Testis (tissue), 2 donors: ENCODE measurements at regions not wholly inside any gene's neighbourhood (a gene's known extent, or its start where the extent isn't known, plus 50 kb on each side); places are given as distances from the start of the nearest gene placed in this dataset.

ENCODE experiments used
- DNase-seq: peaks from one replicate; pipeline ENCODE4 v3.0.0-alpha.2; 2019
- H3K27ac ChIP-seq, 2 donors: fragments of 200-600 bp; sonication (generic); one replicate each; pipeline ENCODE4 v1.5.1; 2019
- H3K27me3 ChIP-seq: fragments of 200-600 bp; sonication (generic); one replicate; pipeline ENCODE4 v1.5.1; 2019
- H3K36me3 ChIP-seq: fragments of 200-600 bp; sonication (generic); one replicate; pipeline ENCODE4 v1.5.1; 2017; ENCODE audit warnings: low read depth; ENCODE audit errors: missing control alignments
- H3K4me1 ChIP-seq: fragments of 200-600 bp; sonication (generic); one replicate; pipeline ENCODE4 v1.5.1; 2019
- H3K4me3 ChIP-seq, 2 donors: fragments of 200-600 bp; sonication (generic); one replicate each; pipeline ENCODE4 v1.5.1; 2017 to 2019
- H3K9me3 ChIP-seq: fragments of 200-600 bp; sonication (generic); one replicate; pipeline ENCODE4 v1.5.1; 2017
- CTCF ChIP-seq, 3 experiments: fragments of 450-650 bp in 2 of 3; fragments of 200-600 bp in 1 of 3; sonication (generic) in 1 of 3; IDR thresholded peaks; one replicate each; pipeline ENCODE4 v1.5.1; 2016 to 2019; ENCODE audit warnings: antibody characterized with exemption in 3 of 3, mild to moderate bottlenecking in 2 of 3, moderate library complexity in 1 of 3
- POLR2A ChIP-seq: fragments of 450-650 bp; IDR thresholded peaks from one replicate; pipeline ENCODE4 v1.6.1; 2017; ENCODE audit warnings: antibody characterized with exemption, mild to moderate bottlenecking, moderate library complexity
- WGBS, 2 donors: methylation state at CpG; one replicate each; pipeline ENCODE4 v1.1.5; 2018; 5-methylcytosine and 5-hydroxymethylcytosine counted together
- intact Hi-C: fragments of 100-400 bp; cut with DNase I; formaldehyde crosslinking; loops from one replicate; pipeline ENCODE4 v1.15.1; 2023; ENCODE audit warnings: low total_unique reads

- Histone ChIP-seq H3K9me3 (no peaks in the 10 kb centered on the region), H3K36me3 (no peaks in the 10 kb centered on the region), H3K4me3 (no peak overlapping the region), H3K27me3 (no peaks in the 10 kb centered on the region), H3K4me1 (no peaks in the 10 kb centered on the region), H3K27ac (no peak overlapping the region)
- no peak for DNase-seq
- intact Hi-C loops, result no loop called here
- WGBS, 2 donors, result 69% methylated on average over 6 to 7 of the region's 7 CpGs
- no peak for TF ChIP-seq CTCF (IDR thresholded peaks at IDR 0.05)
- TF ChIP-seq POLR2A, result no peak
These were observed 383.0 kb upstream of the B3GAT1 start for GRCh38 chr11:134795017-134795416.

- H3K9me3 ChIP-seq, result no peaks in the 10 kb centered on the region
- intact Hi-C loops, result no loop called here
- no peaks in the 10 kb centered on the region for H3K36me3 ChIP-seq
- no peak for DNase-seq
- no peak overlapping the region for H3K4me3 ChIP-seq
- no peaks in the 10 kb centered on the region for H3K4me1 ChIP-seq
- no peaks in the 10 kb centered on the region for H3K27me3 ChIP-seq
- no peak for TF ChIP-seq CTCF (IDR thresholded peaks at IDR 0.05)
- TF ChIP-seq POLR2A, result no peak
- no peak overlapping the region for H3K27ac ChIP-seq
- 84 to 94% methylated on average over 7 to 9 of the region's 9 CpGs for WGBS, 2 donors
These were observed 382.1 kb upstream of the B3GAT1 start for GRCh38 chr11:134794192-134794591.

- DNase-seq, result no peak
- H3K27ac ChIP-seq, result no peak overlapping the region
- no peaks in the 10 kb centered on the region for H3K27me3 ChIP-seq
- no peak for TF ChIP-seq POLR2A
- TF ChIP-seq CTCF (IDR thresholded peaks at IDR 0.05), result no peak
- H3K36me3 ChIP-seq, result no peaks in the 10 kb centered on the region
- WGBS, 2 donors, result 82 to 94% methylated on average over 5 of the region's 5 CpGs
- intact Hi-C loops, result no loop called here
- no peak overlapping the region for H3K4me3 ChIP-seq
- H3K4me1 ChIP-seq, result no peaks in the 10 kb centered on the region
- H3K9me3 ChIP-seq, result no peaks in the 10 kb centered on the region
These were observed 380.6 kb upstream of the B3GAT1 start for GRCh38 chr11:134792677-134793076.

GRCh38 chr11:134792044-134792443 lies 380.0 kb upstream of the B3GAT1 start:
- intact Hi-C loops, result no loop called here
- Histone ChIP-seq H3K4me3 (no peak overlapping the region), H3K27ac (no peak overlapping the region), H3K36me3 (no peaks in the 10 kb centered on the region), H3K27me3 (no peaks in the 10 kb centered on the region), H3K4me1 (no peaks in the 10 kb centered on the region), H3K9me3 (no peaks in the 10 kb centered on the region)
- DNase-seq, result no peak
- TF ChIP-seq CTCF (IDR thresholded peaks at IDR 0.05) (no peak), POLR2A (no peak)
- 80 to 86% methylated on average over 7 of the region's 7 CpGs for WGBS, 2 donors

- 38 to 47% methylated on average over 2 of the region's 2 CpGs for WGBS, 2 donors
- H3K4me1 ChIP-seq, result no peaks in the 10 kb centered on the region
- H3K36me3 ChIP-seq, result no peaks in the 10 kb centered on the region
- intact Hi-C loops, result no loop called here
- no peak overlapping the region for H3K27ac ChIP-seq
- H3K9me3 ChIP-seq, result no peaks in the 10 kb centered on the region
- no peak overlapping the region for H3K4me3 ChIP-seq
- DNase-seq, result no peak
- H3K27me3 ChIP-seq, result no peaks in the 10 kb centered on the region
- TF ChIP-seq POLR2A (no peak), CTCF (IDR thresholded peaks at IDR 0.05) (no peak)
These were observed 379.1 kb upstream of the B3GAT1 start for GRCh38 chr11:134791102-134791501.
